HEK293T (cell line): ENCODE measurements at regions not wholly inside any gene's neighbourhood (a gene's known extent, or its start where the extent isn't known, plus 50 kb on each side); places are given as distances from the start of the nearest gene placed in this dataset.
"Not testable (repeated sequence)": the region's sequence is repeated elsewhere in the genome, so short reads cannot be mapped to it uniquely, and the experiment has no call there.

Experiments used
- CTCF ChIA-PET: fragments of 350-600 bp; formaldehyde crosslinking; extraction: SDS; loops from one replicate; lab custom pipeline; 2021; ENCODE audit warnings: antibody characterized with exemption, inconsistent platforms; lab: Yijun Ruan, JAX
- POLR2A ChIA-PET: fragments of 350-600 bp; formaldehyde crosslinking; extraction: SDS; loops from one replicate; lab custom pipeline; 2020; ENCODE audit warnings: antibody characterized with exemption, inconsistent platforms; lab: Yijun Ruan, JAX
- DNase-seq: peaks from one replicate; pipeline ENCODE4 v3.0.0; 2012; ENCODE audit warnings: mixed read lengths; ENCODE audit errors: extremely low spot score
- ARNT ChIP-seq: fragments of 450-650 bp; IDR thresholded peaks from 2 replicates; pipeline ENCODE4 v1.6.1; 2017; ENCODE audit warnings: mild to moderate bottlenecking
- BHLHE40 ChIP-seq: fragments of 450-650 bp; IDR thresholded peaks from 2 replicates; pipeline ENCODE4 v1.6.1; 2016; ENCODE audit warnings: mild to moderate bottlenecking, moderate library complexity, borderline replicate concordance
- CTBP1 ChIP-seq: fragments of 450-650 bp; IDR thresholded peaks from 2 replicates; pipeline ENCODE4 v1.6.1; 2016; ENCODE audit warnings: borderline replicate concordance
- ELF4 ChIP-seq: fragments of 450-650 bp; IDR thresholded peaks from 2 replicates; pipeline ENCODE4 v1.6.1; 2017; ENCODE audit warnings: antibody characterized with exemption
- FOXA1 ChIP-seq: fragments of 450-650 bp; IDR thresholded peaks from 2 replicates; pipeline ENCODE4 v1.6.1; 2016; ENCODE audit warnings: mild to moderate bottlenecking
- FOXK2 ChIP-seq: fragments of 450-650 bp; IDR thresholded peaks from 2 replicates; pipeline ENCODE4 v1.6.1; 2016; ENCODE audit warnings: mild to moderate bottlenecking
- FOXM1 ChIP-seq: fragments of 450-650 bp; IDR thresholded peaks from 2 replicates; pipeline ENCODE4 v1.6.1; 2017; ENCODE audit warnings: mild to moderate bottlenecking, borderline replicate concordance
- HDGF ChIP-seq: fragments of 450-650 bp; IDR thresholded peaks from 2 replicates; pipeline ENCODE4 v1.6.1; 2017; ENCODE audit warnings: antibody characterized with exemption, borderline replicate concordance
- L3MBTL2 ChIP-seq: fragments of 450-650 bp; conservative IDR thresholded peaks from 2 replicates; pipeline ENCODE4 v1.6.1; 2016; ENCODE audit warnings: mild to moderate bottlenecking
- LEF1 ChIP-seq: fragments of 450-650 bp; IDR thresholded peaks from 2 replicates; pipeline ENCODE4 v1.6.1; 2017; ENCODE audit warnings: mild to moderate bottlenecking, borderline replicate concordance
- NFRKB ChIP-seq: fragments of 450-650 bp; IDR thresholded peaks from 2 replicates; pipeline ENCODE4 v1.6.1; 2016; ENCODE audit warnings: mild to moderate bottlenecking, moderate library complexity
- SP1 ChIP-seq: fragments of 450-650 bp; IDR thresholded peaks from 2 replicates; pipeline ENCODE4 v1.6.1; 2017
- SUZ12 ChIP-seq: fragments of 450-650 bp; IDR thresholded peaks from 2 replicates; pipeline ENCODE4 v1.6.1; 2016; ENCODE audit warnings: mild to moderate bottlenecking
- TARDBP ChIP-seq: fragments of 450-650 bp; IDR thresholded peaks from 2 replicates; pipeline ENCODE4 v1.6.1; 2016
- ZNF384 ChIP-seq: fragments of 450-650 bp; IDR thresholded peaks from 2 replicates; pipeline ENCODE4 v1.6.1; 2016
- TF ChIP-seq, protein P1 (sequence below): fragments of 450-650 bp; IDR thresholded peaks from 2 replicates; pipeline ENCODE4 v1.6.1; 2016

DNA sequence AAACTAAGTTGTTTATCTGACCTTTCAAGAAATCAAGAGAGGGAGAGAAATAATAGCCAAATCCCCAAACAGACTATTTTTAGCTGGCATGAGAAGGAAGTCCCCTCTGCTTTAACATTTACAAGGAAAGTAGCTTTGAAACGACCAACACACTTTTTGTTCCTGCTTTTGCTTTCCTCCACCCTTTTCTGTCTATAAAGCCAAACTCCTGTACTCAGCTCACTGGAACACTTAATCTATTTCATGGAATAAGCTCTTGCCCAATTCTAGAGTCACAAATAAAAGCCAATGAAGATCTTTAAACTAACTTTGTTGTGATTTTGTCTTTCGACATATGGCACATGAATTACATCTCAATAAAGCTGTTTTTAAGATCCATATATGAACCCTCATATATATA, 86.8 kb upstream of the CCDC71L start:
- no peak for TF ChIP-seq BHLHE40
- no peak for TF ChIP-seq CTBP1
- no peak for TF ChIP-seq FOXA1
- no peak for TF ChIP-seq SUZ12
- no peak for TF ChIP-seq ELF4
- no peak for TF ChIP-seq FOXK2
- no peak for TF ChIP-seq SP1
- no peak for TF ChIP-seq TARDBP
- TF ChIP-seq, protein P1, sequence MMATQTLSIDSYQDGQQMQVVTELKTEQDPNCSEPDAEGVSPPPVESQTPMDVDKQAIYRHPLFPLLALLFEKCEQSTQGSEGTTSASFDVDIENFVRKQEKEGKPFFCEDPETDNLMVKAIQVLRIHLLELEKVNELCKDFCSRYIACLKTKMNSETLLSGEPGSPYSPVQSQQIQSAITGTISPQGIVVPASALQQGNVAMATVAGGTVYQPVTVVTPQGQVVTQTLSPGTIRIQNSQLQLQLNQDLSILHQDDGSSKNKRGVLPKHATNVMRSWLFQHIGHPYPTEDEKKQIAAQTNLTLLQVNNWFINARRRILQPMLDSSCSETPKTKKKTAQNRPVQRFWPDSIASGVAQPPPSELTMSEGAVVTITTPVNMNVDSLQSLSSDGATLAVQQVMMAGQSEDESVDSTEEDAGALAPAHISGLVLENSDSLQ: no peak
- no peak for TF ChIP-seq HDGF
- TF ChIP-seq L3MBTL2: no peak
- TF ChIP-seq LEF1: no peak
- POLR2A ChIA-PET: no interaction called here
- no peak for DNase-seq
- CTCF ChIA-PET: no interaction called here

GRCh38 chr7:106749165-106749564, 88.2 kb upstream of the CCDC71L start:
- POLR2A ChIA-PET: no interaction called here
- no peak for TF ChIP-seq SUZ12
- TF ChIP-seq BHLHE40: no peak
- no peak for TF ChIP-seq L3MBTL2
- TF ChIP-seq ARNT: no peak
- TF ChIP-seq SP1: no peak
- TF ChIP-seq ELF4: no peak
- no peak for TF ChIP-seq TARDBP
- TF ChIP-seq NFRKB: no peak
- TF ChIP-seq HDGF: no peak
- TF ChIP-seq FOXA1: no peak
- TF ChIP-seq LEF1: no peak
- CTCF ChIA-PET: no interaction called here
- DNase-seq: no peak

DNA sequence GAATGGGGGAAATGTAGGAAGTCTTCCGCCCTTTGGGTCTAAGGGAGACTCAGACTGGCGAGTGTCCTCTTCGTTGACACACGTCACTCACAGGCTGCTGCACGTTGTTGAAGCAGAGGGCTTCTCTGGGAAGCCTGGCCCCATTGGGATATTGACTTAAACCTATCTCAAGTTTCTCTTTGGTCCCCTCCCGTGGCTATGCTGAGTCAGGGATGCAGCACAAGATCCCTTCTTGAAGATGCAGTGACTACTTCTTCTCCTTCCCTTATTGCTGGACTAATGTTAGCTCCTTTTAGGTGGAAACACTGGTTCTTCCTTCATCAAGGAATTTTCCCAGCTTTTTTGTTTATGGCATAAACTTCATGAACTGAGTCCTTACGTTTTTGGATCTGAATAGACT, 89.8 kb upstream of the CCDC71L start:
- ChIA-PET CTCF (no interaction called here), POLR2A (no interaction called here)
- no peak for DNase-seq

GRCh38 chr7:106752367-106752766, 91.4 kb upstream of the CCDC71L start:
- TF ChIP-seq FOXM1: no peak
- no peak for TF ChIP-seq LEF1
- TF ChIP-seq ELF4: no peak
- TF ChIP-seq SP1: no peak
- TF ChIP-seq ZNF384: no peak
- no peak for TF ChIP-seq CTBP1
- TF ChIP-seq ARNT: no peak
- TF ChIP-seq, protein P1: no peak
- TF ChIP-seq FOXK2: no peak
- no peak for TF ChIP-seq NFRKB
- TF ChIP-seq TARDBP: no peak
- no peak for TF ChIP-seq FOXA1
- TF ChIP-seq HDGF: no peak
- CTCF ChIA-PET: no interaction called here
- no peak for DNase-seq
- POLR2A ChIA-PET: no interaction called here

More for the DNA sequence above, 89.8 kb upstream of the CCDC71L start:
- TF ChIP-seq, protein P1: no peak
- TF ChIP-seq ARNT (no peak), TARDBP (no peak), SP1 (no peak), FOXK2 (no peak), BHLHE40 (no peak), LEF1 (no peak), FOXA1 (no peak), CTBP1 (no peak), HDGF (no peak)

GRCh38 chr7:106755024-106755423, 94.1 kb upstream of the CCDC71L start:
- POLR2A ChIA-PET, DNase-seq, CTCF ChIA-PET: not testable (repeated sequence)

- no peak for TF ChIP-seq FOXK2
- TF ChIP-seq SUZ12: no peak
- TF ChIP-seq L3MBTL2: no peak
- no peak for TF ChIP-seq ZNF384
- CTCF ChIA-PET: no interaction called here
- no peak for DNase-seq
- POLR2A ChIA-PET: no interaction called here
Observed at GRCh38 chr7:106755641-106756040, 94.7 kb upstream of the CCDC71L start.

DNA sequence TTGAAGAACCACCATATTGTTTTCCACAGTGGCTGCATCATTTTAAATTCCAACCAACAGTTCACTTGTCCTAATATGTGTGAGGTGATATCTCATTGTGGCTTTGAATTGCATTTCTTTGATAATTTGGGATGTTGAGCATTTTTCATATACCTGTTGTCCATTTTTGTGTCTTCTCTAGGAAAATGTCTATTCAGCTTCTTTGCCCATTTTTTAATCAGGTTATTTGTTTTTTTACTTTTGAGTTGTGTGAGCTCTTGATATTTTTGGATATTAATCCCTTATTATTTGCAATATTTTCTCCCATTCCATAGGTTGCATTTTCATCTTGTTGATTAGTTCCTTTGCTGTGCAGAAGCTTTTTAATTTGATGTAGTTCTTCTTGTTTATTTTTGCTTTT, 95.1 kb upstream of the CCDC71L start:
- no peak for DNase-seq
- ChIA-PET CTCF (no interaction called here), POLR2A (no interaction called here)
- TF ChIP-seq ELF4 (no peak), ARNT (no peak), FOXK2 (no peak), TARDBP (no peak), SP1 (no peak), FOXA1 (no peak), HDGF (no peak), ZNF384 (no peak), L3MBTL2 (no peak), NFRKB (no peak), BHLHE40 (no peak), SUZ12 (no peak), LEF1 (no peak), CTBP1 (no peak), FOXM1 (no peak)
- TF ChIP-seq, protein P1: no peak
